Neural progenitor cell (in vitro differentiated cells): ENCODE measurements at regions not wholly inside any gene's neighbourhood (a gene's known extent, or its start where the extent isn't known, plus 50 kb on each side); places are given as distances from the start of the nearest gene placed in this dataset.
"Not testable (repeated sequence)": the region's sequence is repeated elsewhere in the genome, so short reads cannot be mapped to it uniquely, and the experiment has no call there.

Source experiments
- EZH2 ChIP-seq: fragments of 200-600 bp; sonication (generic); IDR thresholded peaks from 2 replicates; pipeline ENCODE4 v1.6.1; 2017; ENCODE audit warnings: antibody characterized with exemption, mild to moderate bottlenecking, moderate library complexity
- TF ChIP-seq, protein P1 (sequence below): fragments of 200-600 bp; sonication (generic); IDR thresholded peaks from 2 replicates; pipeline ENCODE4 v1.5.1; 2017; ENCODE audit warnings: antibody characterized with exemption, mild to moderate bottlenecking

DNA sequence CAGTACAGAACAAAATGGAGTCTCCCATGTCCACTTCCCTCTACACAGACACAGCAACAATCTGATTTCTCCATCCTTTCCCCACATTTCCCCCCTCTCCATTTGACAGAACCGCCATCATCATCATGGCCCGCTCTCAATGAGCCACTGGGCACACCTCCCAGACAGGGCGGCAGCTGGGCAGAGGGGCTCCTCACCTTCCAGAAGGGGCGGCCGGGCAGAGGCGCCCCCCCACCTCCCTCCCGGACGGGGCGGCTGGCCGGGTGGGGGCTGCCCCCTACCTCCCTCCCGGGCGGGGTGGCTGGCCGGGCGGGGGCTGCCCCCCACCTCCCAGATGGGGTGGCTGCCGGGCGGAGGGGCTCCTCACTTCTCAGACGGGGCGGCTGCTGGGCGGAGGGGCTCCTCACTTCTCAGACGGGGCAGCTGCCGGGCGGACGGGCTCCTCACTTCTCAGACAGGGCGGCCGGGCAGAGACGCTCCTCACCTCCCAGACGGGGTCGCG is 337.9 kb downstream of the GOLGA6L6 start:
- TF ChIP-seq, protein P1, sequence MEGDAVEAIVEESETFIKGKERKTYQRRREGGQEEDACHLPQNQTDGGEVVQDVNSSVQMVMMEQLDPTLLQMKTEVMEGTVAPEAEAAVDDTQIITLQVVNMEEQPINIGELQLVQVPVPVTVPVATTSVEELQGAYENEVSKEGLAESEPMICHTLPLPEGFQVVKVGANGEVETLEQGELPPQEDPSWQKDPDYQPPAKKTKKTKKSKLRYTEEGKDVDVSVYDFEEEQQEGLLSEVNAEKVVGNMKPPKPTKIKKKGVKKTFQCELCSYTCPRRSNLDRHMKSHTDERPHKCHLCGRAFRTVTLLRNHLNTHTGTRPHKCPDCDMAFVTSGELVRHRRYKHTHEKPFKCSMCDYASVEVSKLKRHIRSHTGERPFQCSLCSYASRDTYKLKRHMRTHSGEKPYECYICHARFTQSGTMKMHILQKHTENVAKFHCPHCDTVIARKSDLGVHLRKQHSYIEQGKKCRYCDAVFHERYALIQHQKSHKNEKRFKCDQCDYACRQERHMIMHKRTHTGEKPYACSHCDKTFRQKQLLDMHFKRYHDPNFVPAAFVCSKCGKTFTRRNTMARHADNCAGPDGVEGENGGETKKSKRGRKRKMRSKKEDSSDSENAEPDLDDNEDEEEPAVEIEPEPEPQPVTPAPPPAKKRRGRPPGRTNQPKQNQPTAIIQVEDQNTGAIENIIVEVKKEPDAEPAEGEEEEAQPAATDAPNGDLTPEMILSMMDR = not testable (repeated sequence)
- not testable (repeated sequence) for TF ChIP-seq EZH2
